NOMO-1 (cell line): ENCODE measurements at regions not wholly inside any gene's neighbourhood (a gene's known extent, or its start where the extent isn't known, plus 50 kb on each side); places are given as distances from the start of the nearest gene placed in this dataset.
A peak's percentile ranks its signal among the peaks of the same experiment; 100 is the strongest.

Experiments
- DNase-seq, 2 experiments: peaks; one replicate each; lab custom pipeline; 2025; ENCODE audit not compliant: unreplicated experiment in 2 of 2; lab: John Stamatoyannopoulos, UW

DNA sequence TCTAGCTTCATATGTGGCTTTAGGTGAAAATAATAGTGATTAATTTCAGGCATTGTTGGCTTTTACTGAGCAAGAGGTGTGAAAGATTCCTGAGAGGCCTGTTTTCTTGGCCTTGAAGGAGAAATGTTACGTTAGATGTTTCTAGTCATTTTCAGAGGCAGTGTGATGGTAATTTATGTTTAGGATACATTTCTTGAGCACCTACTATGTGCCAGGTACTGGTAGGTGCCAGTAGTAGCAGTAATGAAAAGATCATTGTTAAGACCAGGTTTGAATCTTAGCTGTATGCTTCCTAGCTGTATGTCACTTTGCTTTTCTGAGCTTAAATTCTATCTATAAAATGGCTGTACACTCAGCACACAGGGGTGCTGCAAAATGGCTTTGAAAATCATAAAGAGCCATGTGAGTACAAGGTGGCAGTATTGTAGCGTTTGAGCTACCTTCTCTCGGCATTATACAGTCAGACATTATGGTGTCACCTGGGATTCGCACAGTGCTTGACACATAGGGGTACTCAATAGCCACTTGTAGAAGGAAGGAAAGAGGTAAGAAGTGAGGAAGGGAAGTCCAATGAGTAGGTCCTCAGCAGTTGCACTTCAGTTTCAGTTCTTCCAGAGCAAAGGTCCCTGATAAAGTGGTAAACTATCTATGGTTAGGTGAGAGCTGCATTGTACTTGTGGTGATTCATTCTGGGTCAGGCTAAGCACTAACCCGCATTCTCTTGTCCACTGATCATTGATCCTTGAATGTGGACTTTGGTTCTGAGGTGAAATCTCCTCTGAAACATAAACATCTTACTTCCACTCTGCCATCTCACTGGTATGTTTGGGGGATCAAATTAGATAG is 166.5 kb upstream of the NR3C1 start:
- DNase-seq = peak in 1 of 2 experiments; percentile 6

DNA sequence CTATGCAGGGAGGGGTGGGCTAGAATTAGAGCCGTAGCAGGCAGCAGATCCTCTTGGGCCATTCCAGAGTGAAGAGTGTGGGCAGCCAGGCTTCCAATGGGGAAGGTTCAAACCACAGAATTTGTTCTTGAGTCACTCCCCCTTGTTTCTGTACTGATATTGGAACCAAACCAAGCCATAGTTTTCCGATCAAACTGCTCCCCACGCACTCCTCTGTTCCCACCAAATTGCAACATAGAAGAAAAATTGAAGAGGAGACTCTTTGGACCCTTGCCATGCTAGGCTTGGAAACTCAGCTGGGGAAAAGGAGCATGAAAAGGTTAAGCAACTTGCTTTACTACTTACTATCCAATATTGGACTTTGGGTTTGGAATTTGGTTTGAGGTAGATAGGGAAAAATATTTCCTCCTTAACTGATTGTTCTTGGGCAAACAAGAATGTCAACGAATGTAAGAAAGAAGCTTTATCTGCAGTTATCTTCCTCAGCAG is 165.8 kb upstream of the NR3C1 start:
- DNase-seq = no peak

- peak in 1 of 2 experiments; percentile 20 for DNase-seq
These were observed 164.4 kb upstream of the NR3C1 start for GRCh38 chr5:143567583-143568504.

GRCh38 chr5:143566139-143566538 is 162.7 kb upstream of the NR3C1 start:
- no peak for DNase-seq

DNA sequence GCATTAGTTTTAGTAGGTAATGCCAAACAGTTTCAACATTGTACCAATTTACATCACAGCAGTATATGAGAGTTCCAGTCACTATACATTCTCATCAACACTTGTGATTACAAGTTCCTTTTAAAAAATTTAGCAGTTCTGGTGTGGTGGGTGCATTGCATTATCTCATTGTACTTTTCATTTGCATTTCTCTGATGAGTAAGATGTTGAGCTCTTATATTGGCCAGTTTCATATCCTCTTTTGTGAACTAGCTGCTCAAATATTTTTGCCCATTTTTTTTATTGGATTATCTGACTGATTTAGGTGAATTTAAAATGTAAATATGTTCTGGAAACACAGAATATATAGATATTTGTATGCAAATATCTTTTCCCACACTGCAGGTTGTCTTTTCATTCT is 160.9 kb upstream of the NR3C1 start:
- peak; percentile 84 to 96 for DNase-seq

- DNase-seq = no peak
These were observed 159.4 kb upstream of the NR3C1 start for GRCh38 chr5:143562935-143563334.

GRCh38 chr5:143561219-143561618 is 157.7 kb upstream of the NR3C1 start:
- no peak for DNase-seq

DNA sequence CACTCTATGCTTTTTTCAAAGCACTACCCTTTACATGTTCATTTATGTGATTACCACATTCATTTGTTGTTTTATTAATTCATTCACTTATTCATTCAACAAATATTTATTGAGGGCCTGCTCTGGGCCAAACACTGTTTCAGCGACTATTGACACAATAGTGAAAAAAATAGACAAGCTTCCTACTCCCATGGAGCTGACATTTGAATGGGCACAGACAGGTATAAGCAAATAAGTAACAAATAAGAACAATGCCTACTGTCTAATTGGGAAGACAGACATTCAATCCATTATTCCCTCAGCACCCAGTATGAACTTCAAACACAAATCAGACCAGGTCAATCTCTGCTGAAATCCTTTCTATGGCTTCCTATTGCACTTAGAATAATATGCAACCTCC is 156.9 kb upstream of the NR3C1 start:
- no peak for DNase-seq

GRCh38 chr5:143559586-143560109 is 156.2 kb upstream of the NR3C1 start:
- no peak for DNase-seq

DNA sequence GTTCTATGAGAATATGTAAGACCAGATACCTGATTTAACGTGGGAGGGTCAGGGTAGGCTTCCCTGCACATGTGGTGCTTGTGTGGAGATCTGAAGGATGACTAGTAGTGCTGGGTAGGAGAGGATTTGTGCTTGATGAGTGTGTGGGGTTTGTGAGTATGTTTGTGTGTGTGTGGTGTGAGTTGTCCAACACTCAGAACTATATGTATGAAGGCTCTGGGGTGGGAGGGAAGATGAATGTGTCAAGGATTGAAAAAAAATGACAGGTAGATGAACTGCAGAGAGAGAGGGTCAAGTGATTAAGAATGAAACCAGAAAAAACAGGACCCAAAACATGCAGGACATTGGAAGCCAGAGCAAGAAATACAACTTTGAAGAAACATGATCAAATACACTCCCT is 154.6 kb upstream of the NR3C1 start:
- DNase-seq = no peak

DNA sequence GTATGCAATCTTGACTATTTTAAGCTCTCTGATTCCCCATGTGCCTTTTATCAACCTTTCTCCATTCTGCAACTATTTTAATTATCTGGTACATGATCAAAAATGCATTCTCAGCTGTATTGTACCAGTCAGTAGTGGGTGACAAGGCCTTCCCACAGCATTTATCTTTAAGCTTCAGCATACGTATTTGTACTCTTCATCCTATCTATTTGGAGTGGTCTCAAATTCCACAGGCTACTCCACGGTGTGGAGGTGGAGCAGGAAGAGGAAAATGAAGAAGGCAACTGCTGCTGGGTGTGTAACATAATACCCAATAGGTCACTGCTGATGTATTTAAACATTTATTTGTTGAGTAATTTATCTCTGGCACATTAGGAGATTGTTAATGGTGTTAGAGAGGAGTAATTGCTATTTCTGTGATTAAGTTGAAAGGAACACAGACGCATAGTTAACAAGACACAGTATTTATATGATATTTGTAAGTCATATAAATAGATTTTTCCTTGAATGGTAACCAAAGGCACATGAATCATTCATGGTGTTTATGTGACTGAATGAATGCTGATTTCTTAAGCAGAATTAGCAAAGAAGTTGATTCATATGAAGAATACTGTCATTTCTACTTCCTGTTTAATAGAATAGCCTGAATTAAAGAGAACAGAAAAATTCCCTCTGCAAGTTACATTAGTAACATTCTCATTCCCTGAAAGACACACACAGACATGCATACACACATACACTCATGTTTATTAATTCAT is 153.8 kb upstream of the NR3C1 start:
- peak in 1 of 2 experiments; percentile 4 for DNase-seq

DNA sequence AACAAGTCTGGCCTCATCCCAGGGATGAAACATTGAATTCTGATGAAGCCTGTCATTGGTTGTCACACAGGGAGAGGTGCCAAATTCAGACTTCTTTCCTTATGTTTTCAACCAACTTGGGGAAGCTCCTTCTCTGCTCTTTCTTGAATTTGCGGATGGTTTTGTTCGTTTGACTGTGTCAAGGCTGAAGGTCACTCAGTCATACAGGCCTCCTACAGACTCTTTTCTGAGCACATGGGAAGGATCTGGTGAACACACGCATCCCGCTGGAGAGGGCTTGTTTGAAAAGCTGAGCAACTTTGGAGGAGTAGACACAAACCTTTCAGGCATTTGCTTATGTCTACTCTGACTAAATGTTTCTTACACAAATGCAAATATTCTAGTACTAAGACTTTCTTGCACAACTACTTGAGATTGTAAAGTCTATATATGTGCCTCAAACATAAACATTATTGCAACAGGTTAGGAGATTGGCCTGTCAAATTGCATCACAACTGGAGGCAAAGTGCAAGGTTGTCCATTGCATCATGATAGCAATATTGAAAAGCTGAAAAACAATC is 151.5 kb upstream of the NR3C1 start:
- peak; percentile 89 to 95 for DNase-seq

DNA sequence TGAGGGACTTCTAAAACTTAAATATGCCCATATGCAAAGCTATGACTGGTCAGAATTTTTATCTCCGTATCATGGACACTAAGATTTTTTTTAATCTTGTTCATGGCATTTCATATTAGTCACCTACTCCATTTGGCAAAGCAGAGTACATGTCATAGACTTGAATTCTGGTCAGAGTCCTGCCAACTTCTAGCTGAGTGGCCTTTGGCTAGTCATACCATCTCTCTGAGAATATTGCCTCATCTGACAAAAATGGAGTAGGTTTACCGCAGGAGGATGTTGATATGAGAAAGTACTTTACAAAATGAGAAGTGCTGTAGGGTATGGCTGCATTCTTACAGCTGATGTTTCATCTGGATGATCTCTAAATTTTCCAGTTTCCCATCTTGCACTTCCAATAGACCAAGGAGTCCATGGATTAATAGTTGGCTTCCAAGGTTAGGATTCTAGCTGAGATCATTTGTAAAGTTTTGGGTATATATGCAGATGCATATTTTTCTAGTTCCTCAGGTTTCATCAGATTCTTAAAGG is 150.8 kb upstream of the NR3C1 start:
- peak; percentile 80 to 95 for DNase-seq

- DNase-seq = no peak
These were observed 149.2 kb upstream of the NR3C1 start for GRCh38 chr5:143552680-143553079.

DNA sequence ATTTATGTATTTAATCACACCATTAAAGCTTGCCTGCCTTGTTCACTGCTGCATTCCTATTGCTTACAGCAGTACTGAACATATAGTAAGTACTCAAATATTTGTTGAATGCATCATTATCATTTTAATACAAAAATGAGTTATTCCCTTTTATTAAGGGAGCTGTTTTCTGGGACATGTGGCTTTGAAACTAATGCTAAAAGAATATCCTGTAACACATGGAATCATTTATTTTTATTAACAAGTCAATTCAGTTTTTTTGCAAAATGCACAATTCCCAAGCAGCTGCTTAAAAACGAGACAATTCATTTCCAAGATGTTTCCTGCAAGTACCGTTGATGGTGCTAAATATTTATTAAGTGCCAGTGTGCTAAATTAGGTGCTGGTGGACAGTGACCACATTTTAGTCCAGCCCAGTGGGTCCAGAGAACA is 148.3 kb upstream of the NR3C1 start:
- no peak for DNase-seq

DNA sequence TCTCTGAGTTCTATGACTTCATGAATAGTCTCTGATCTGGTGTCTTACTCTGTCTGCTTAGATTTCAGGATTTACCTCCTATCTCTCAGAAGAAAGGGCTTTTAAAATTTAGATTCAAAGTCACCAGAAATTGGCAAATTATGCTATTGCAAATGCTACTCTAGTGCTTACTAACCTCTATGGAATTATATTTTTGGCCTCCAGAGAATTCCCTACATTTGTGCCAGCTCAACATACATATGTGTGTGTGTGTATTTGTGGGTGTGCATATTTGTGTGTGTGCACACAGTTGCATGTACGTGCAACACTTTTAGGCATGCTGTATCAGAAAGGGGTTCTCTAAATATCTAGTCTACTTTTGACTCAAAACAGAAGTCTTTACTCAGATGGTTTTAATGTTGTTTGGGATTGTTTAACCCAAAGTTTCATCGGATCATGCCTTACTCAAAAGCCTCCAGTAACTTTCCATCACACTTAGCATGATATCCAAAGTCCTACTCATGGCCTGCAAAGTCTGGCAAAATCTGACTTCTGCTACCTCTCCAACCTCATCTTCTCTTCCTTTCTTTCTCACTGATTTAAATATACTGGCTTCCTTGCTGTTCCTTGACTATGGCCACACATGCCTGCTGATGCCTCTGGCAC is 147.6 kb upstream of the NR3C1 start:
- DNase-seq = no peak

DNA sequence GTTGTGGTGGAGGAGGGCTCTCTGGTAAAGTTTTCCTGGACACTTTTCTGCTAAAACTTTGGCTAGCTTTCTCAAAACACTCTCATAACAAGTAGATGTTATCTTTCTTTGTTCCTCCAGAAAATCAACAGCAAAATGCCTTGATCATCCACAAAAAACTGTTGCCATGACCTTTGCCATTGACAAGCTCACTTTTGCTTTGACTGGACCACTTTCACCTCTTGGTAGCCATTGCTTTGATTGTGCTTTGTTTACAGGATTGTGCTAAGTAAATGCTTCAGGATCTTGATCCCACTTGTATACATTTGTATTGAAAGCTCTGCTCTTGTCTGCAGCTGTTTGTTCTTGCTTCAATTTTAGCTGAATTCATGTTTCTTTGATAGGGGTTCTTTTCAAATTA is 143.9 kb upstream of the NR3C1 start:
- DNase-seq = no peak

- no peak for DNase-seq
These were observed 142.9 kb upstream of the NR3C1 start for GRCh38 chr5:143546394-143546793.

DNA sequence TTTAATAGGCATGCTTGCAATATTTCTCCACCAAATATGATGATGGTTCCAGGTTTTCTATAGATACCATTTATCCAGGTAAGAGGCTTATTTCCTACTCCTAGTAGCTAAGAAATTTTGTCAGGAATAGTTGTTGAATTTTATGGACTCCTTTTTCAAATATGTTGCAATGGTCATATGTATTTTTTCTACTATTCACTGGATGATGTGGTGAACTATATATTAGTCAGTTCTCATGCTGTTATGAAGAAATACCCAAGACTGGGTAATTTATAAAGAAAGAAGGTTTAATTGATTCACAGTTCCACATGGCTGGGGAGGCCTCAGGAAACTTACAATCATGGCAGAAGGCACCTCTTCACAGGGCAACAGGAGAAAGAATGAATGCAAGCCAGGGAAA is 141.1 kb upstream of the NR3C1 start:
- DNase-seq = no peak
